GM12891 (cell line): ENCODE measurements at regions not wholly inside any gene's neighbourhood (a gene's known extent, or its start where the extent isn't known, plus 50 kb on each side); places are given as distances from the start of the nearest gene placed in this dataset.

Experiments
- POLR2A ChIP-seq: IDR thresholded peaks from 2 replicates; pipeline ENCODE4 v1.6.1; 2011; ENCODE audit warnings: low read depth, low read length, control low read depth
- POLR2AphosphoS5 ChIP-seq: IDR thresholded peaks from 2 replicates; pipeline ENCODE4 v1.6.1; 2011; ENCODE audit warnings: low read depth, low read length, control low read depth
- POU2F2 ChIP-seq: IDR thresholded peaks from 2 replicates; pipeline ENCODE4 v1.6.1; 2011; ENCODE audit warnings: low read depth, mild to moderate bottlenecking, control low read depth, low read length, moderate library complexity
- TAF1 ChIP-seq: IDR thresholded peaks from 2 replicates; pipeline ENCODE4 v1.6.1; 2011; ENCODE audit warnings: low read depth, low read length, control low read depth

- no peak for TF ChIP-seq POLR2AphosphoS5
- TF ChIP-seq POU2F2: no peak
- no peak for TF ChIP-seq POLR2A
- no peak for TF ChIP-seq TAF1
Measured at GRCh38 chr2:37590119-37590571, 81.3 kb downstream of the CDC42EP3 start.
